Upper lobe of left lung (tissue), 4 donors: ENCODE measurements at regions not wholly inside any gene's neighbourhood (a gene's known extent, or its start where the extent isn't known, plus 50 kb on each side); places are given as distances from the start of the nearest gene placed in this dataset.

Source experiments
- POLR2A ChIP-seq, 4 donors: fragments of 450-650 bp; IDR thresholded peaks; one replicate each; pipeline ENCODE4 v1.5.1; 2016 to 2017; ENCODE audit warnings: antibody characterized with exemption in 4 of 4, mild to moderate bottlenecking in 2 of 4
- POLR2AphosphoS5 ChIP-seq, 2 donors: sonication (generic); formaldehyde crosslinking; IDR thresholded peaks; one replicate each; pipeline ENCODE4 v1.5.1; 2017; ENCODE audit warnings: antibody characterized with exemption in 2 of 2
- TF ChIP-seq, protein P1 (sequence below), 6 experiments: fragments of 450-650 bp in 4 of 6; fragments of 200-600 bp in 2 of 6; sonication (generic) in 2 of 6; IDR thresholded peaks; one replicate each; pipeline ENCODE4 v1.5.1; 2016 to 2019; ENCODE audit warnings: antibody characterized with exemption in 6 of 6

DNA sequence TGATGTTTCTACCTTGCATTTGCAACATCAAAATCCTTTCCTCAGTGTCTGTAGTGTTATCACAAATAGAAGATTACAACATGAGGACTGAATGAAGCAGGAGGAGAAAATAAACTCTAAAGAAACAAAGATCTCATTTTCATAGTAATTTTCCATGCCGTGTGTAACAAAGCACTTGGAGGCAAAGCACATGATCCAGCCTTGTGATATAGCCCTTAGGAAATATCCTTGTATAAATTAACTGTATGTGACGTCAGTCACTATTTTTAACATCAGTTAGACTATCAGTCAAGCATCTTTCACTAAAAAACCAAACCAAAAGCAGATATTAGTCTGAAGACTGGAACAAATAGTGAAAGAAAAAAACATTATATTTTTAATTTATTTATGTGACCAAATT, 492.1 kb upstream of the CNTNAP5 start:
- TF ChIP-seq, protein P1, sequence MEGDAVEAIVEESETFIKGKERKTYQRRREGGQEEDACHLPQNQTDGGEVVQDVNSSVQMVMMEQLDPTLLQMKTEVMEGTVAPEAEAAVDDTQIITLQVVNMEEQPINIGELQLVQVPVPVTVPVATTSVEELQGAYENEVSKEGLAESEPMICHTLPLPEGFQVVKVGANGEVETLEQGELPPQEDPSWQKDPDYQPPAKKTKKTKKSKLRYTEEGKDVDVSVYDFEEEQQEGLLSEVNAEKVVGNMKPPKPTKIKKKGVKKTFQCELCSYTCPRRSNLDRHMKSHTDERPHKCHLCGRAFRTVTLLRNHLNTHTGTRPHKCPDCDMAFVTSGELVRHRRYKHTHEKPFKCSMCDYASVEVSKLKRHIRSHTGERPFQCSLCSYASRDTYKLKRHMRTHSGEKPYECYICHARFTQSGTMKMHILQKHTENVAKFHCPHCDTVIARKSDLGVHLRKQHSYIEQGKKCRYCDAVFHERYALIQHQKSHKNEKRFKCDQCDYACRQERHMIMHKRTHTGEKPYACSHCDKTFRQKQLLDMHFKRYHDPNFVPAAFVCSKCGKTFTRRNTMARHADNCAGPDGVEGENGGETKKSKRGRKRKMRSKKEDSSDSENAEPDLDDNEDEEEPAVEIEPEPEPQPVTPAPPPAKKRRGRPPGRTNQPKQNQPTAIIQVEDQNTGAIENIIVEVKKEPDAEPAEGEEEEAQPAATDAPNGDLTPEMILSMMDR (IDR thresholded peaks at IDR 0.05): no peak
- TF ChIP-seq POLR2A (IDR thresholded peaks at IDR 0.05) (no peak), POLR2AphosphoS5 (IDR thresholded peaks at IDR 0.05) (no peak)
